Body of pancreas (tissue), 4 donors: ENCODE measurements at regions not wholly inside any gene's neighbourhood (a gene's known extent, or its start where the extent isn't known, plus 50 kb on each side); places are given as distances from the start of the nearest gene placed in this dataset.

Source experiments
- CTCF ChIP-seq, 7 experiments: fragments of 450-650 bp in 4 of 7; fragments of 200-600 bp in 3 of 7; sonication (generic) in 3 of 7; IDR thresholded peaks; one replicate each; pipeline ENCODE4 v1.5.1; 2016 to 2019; ENCODE audit warnings: antibody characterized with exemption in 7 of 7
- POLR2A ChIP-seq, 3 donors: fragments of 450-650 bp; IDR thresholded peaks; one replicate each; pipeline ENCODE4 v1.6.1; 2016; ENCODE audit warnings: antibody characterized with exemption in 3 of 3, mild to moderate bottlenecking in 2 of 3

GRCh38 chr13:22107549-22107948 lies 436.7 kb downstream of the FGF9 start:
- no peak for TF ChIP-seq CTCF (IDR thresholded peaks at IDR 0.05)
- no peak for TF ChIP-seq POLR2A (IDR thresholded peaks at IDR 0.05)
